Urothelium cell line (cell line): ENCODE measurements at regions not wholly inside any gene's neighbourhood (a gene's known extent, or its start where the extent isn't known, plus 50 kb on each side); places are given as distances from the start of the nearest gene placed in this dataset.
"Not testable (repeated sequence)": the region's sequence is repeated elsewhere in the genome, so short reads cannot be mapped to it uniquely, and the experiment has no call there.

Source experiments
- DNase-seq: peaks from one replicate; pipeline ENCODE4 v3.0.0; 2011; ENCODE audit warnings: low spot score, mixed read lengths
- FAIRE-seq: peaks from 2 replicates; lab custom pipeline; 2011; peaks lifted over from hg19 to GRCh38; lab: Jason Lieb, UNC

GRCh38 chr4:77358315-77358928 is 201.4 kb downstream of the CCNG2 start:
- no peak for FAIRE-seq

GRCh38 chr4:77360451-77360850 is 203.4 kb downstream of the CCNG2 start:
- no peak for DNase-seq
- FAIRE-seq = no peak

More at GRCh38 chr4:77358315-77358928, 201.4 kb downstream of the CCNG2 start:
- peak; percentile 59 for DNase-seq

- DNase-seq = not testable (repeated sequence)
- FAIRE-seq = peak; percentile 93
These were observed 209.9 kb downstream of the CCNG2 start for GRCh38 chr4:77366876-77367275.

GRCh38 chr4:77367638-77368037 is 210.6 kb downstream of the CCNG2 start:
- DNase-seq (no peak), FAIRE-seq (peak; percentile 78)

GRCh38 chr4:77372375-77372774 is 215.4 kb downstream of the CCNG2 start:
- FAIRE-seq (no peak), DNase-seq (no peak)

- FAIRE-seq = no peak
- no peak for DNase-seq
These were observed 219.0 kb downstream of the CCNG2 start for GRCh38 chr4:77375866-77376607.

- DNase-seq = no peak
- FAIRE-seq = no peak
These were observed 219.9 kb downstream of the CCNG2 start for GRCh38 chr4:77376788-77377460.

- FAIRE-seq (no peak), DNase-seq (no peak)
These were observed 221.5 kb upstream of the CXCL13 start for GRCh38 chr4:77384094-77384493.

- DNase-seq (peak; percentile 69), FAIRE-seq (no peak)
These were observed 220.3 kb upstream of the CXCL13 start for GRCh38 chr4:77385124-77385969.

GRCh38 chr4:77393996-77394395 is 211.6 kb upstream of the CXCL13 start:
- no peak for FAIRE-seq
- no peak for DNase-seq

GRCh38 chr4:77395481-77395880 is 210.1 kb upstream of the CXCL13 start:
- DNase-seq (no peak), FAIRE-seq (no peak)

GRCh38 chr4:77398256-77398655 is 207.4 kb upstream of the CXCL13 start:
- DNase-seq (no peak), FAIRE-seq (no peak)

GRCh38 chr4:77399831-77400230 is 205.8 kb upstream of the CXCL13 start:
- no peak for DNase-seq
- FAIRE-seq = no peak

GRCh38 chr4:77413766-77414165 is 191.9 kb upstream of the CXCL13 start:
- no peak for DNase-seq
- FAIRE-seq = no peak

GRCh38 chr4:77415689-77416088 is 189.9 kb upstream of the CXCL13 start:
- DNase-seq = no peak
- FAIRE-seq = no peak

- peak; percentile 14 for DNase-seq
- FAIRE-seq = no peak
These were observed 187.3 kb upstream of the CXCL13 start for GRCh38 chr4:77418333-77418732.

- DNase-seq = no peak
- FAIRE-seq = no peak
These were observed 174.8 kb upstream of the CXCL13 start for GRCh38 chr4:77430847-77431246.

- no peak for DNase-seq
- no peak for FAIRE-seq
These were observed 174.1 kb upstream of the CXCL13 start for GRCh38 chr4:77431546-77431945.

- FAIRE-seq (no peak), DNase-seq (no peak)
These were observed 172.8 kb upstream of the CXCL13 start for GRCh38 chr4:77432717-77433417.

- no peak for FAIRE-seq
These were observed 172.2 kb upstream of the CXCL13 start for GRCh38 chr4:77433418-77433733.

More at GRCh38 chr4:77433418-77433733, 172.2 kb upstream of the CXCL13 start:
- DNase-seq = peak; percentile 70
